ENCODE measurements at regions not wholly inside any gene's neighbourhood (a gene's known extent, or its start where the extent isn't known, plus 50 kb on each side); places are given as distances from the start of the nearest gene placed in this dataset.

- intact Hi-C loops (cut with DNase I, micrococcal nuclease), result no loop called here
- ATAC-seq (no peak), DNase-seq (no peak)
- Histone ChIP-seq H3K9me3 (no peaks in the 10 kb centered on the region), H3K36me3 (ENCODE audit: low read depth) (no peaks in the 10 kb centered on the region), H3K4me3 (no peak overlapping the region), H3K4me1 (ENCODE audit: low read depth) (no peaks in the 10 kb centered on the region)
- no peak for TF ChIP-seq CTCF (IDR thresholded peaks at IDR 0.05)
Measured at GRCh38 chr18:47420130-47420529, 168.7 kb upstream of the SKOR2 start.

DNA sequence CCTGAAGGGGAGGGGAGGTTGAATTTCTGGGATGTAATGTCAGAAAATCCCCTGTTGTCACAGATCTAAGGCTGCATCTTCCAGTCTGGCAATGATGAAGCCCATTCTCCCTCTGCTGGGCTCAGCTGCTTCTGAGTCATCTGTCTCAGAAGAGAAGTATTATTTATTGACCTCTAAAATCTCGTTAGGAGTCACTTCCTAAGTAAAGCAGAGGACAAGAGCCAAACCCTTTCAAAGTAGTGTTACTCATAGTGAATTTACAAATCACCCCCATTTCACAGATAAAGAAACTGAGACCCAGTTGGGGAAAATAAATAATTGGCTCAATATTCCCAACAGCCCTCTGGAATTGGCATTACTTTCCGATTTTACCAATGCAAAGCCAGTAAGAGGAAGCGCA, 167.3 kb upstream of the SKOR2 start:
- intact Hi-C loops (cut with DNase I, micrococcal nuclease), result no loop called here
- Histone ChIP-seq H3K4me3 (no peak overlapping the region), H3K4me1 (ENCODE audit: low read depth) (no peaks in the 10 kb centered on the region), H3K36me3 (ENCODE audit: low read depth) (no peaks in the 10 kb centered on the region), H3K9me3 (no peaks in the 10 kb centered on the region)
- no peak for TF ChIP-seq CTCF (IDR thresholded peaks at IDR 0.05)
- DNase-seq, result no peak
- no peak for ATAC-seq

DNA sequence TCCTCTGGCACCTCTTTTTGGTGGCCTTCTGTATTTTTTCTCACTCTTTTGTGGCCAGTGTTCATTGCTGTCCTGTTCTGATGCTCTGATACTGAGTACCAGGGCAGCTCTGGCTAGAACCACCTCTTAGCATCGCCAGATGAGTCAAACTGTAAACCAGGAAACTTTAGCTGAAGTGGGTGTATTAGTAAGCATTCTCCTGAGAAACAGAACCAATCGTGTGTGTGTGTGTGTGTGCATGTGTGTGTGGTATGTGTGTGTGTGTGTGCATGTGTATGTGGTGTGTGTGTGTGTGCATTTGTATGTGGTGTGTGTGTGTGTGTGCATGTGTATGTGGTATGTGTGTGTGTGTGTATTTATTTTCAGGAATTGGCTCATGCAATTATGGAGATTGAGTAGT, 166.3 kb upstream of the SKOR2 start:
- TF ChIP-seq CTCF (IDR thresholded peaks at IDR 0.05), result no peak
- no peak overlapping the region for H3K4me3 ChIP-seq
- no peak for ATAC-seq

DNA sequence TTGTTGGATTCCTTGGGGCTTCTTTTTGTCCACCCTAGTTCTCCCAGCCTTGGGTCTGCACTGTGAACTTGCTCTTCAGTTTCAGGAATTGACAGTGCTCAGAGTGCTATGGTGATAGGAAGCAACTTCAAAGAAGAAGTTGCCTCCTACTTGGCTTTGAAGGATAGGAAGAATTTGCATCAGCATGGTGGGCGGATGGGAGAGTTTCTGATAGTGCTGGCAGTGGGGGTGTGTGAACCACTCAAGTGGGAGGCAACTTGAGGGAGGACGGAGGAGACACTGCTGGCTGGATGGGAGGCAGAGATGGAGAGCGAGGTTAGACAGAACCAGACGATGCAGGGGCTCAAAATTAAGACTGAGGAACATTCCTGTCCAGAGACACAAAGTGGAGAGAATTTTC, 164.4 kb upstream of the SKOR2 start:
- no peak overlapping the region for H3K4me3 ChIP-seq
- no peaks in the 10 kb centered on the region for H3K9me3 ChIP-seq
- no peak for DNase-seq
- no peak for ATAC-seq
- H3K4me1 ChIP-seq (ENCODE audit: low read depth), result no peaks in the 10 kb centered on the region
- no peaks in the 10 kb centered on the region for H3K36me3 ChIP-seq (ENCODE audit: low read depth)
- no peak for TF ChIP-seq CTCF (IDR thresholded peaks at IDR 0.05)
- intact Hi-C loops (cut with DNase I, micrococcal nuclease), result no loop called here

More for the DNA sequence above, 166.3 kb upstream of the SKOR2 start:
- Histone ChIP-seq H3K9me3 (no peaks in the 10 kb centered on the region), H3K4me1 (ENCODE audit: low read depth) (no peaks in the 10 kb centered on the region), H3K36me3 (ENCODE audit: low read depth) (no peaks in the 10 kb centered on the region)
- intact Hi-C loops (cut with DNase I, micrococcal nuclease), result no loop called here
- DNase-seq, result no peak

- DNase-seq (peak in 1 of 3 donors; percentile 5), ATAC-seq (no peak)
- H3K4me1 ChIP-seq (ENCODE audit: low read depth), result no peaks in the 10 kb centered on the region
- intact Hi-C loops (cut with DNase I, micrococcal nuclease), result no loop called here
- H3K36me3 ChIP-seq (ENCODE audit: low read depth), result no peaks in the 10 kb centered on the region
- no peak for TF ChIP-seq CTCF (IDR thresholded peaks at IDR 0.05)
- H3K9me3 ChIP-seq, result no peaks in the 10 kb centered on the region
- no peak overlapping the region for H3K4me3 ChIP-seq
Measured at GRCh38 chr18:47413327-47413726, 161.9 kb upstream of the SKOR2 start.

GRCh38 chr18:47412924-47413323, 161.5 kb upstream of the SKOR2 start:
- Histone ChIP-seq H3K4me3 (no peak overlapping the region), H3K36me3 (ENCODE audit: low read depth) (no peaks in the 10 kb centered on the region), H3K9me3 (no peaks in the 10 kb centered on the region), H3K4me1 (ENCODE audit: low read depth) (no peaks in the 10 kb centered on the region)
- no peak for TF ChIP-seq CTCF (IDR thresholded peaks at IDR 0.05)
- no peak for ATAC-seq
- DNase-seq, result no peak
- intact Hi-C loops (cut with DNase I, micrococcal nuclease), result no loop called here
